HG02970 (cell line): ENCODE measurements at regions not wholly inside any gene's neighbourhood (a gene's known extent, or its start where the extent isn't known, plus 50 kb on each side); places are given as distances from the start of the nearest gene placed in this dataset.

Source experiments
- ATAC-seq: cut with Tn5 transposase; IDR thresholded peaks from one replicate; pipeline ENCODE4 v1.9.1; 2021; ENCODE audit warnings: mild to moderate bottlenecking, moderate library complexity, moderate number of reproducible peaks; ENCODE audit not compliant: unreplicated experiment, low FRiP score

DNA sequence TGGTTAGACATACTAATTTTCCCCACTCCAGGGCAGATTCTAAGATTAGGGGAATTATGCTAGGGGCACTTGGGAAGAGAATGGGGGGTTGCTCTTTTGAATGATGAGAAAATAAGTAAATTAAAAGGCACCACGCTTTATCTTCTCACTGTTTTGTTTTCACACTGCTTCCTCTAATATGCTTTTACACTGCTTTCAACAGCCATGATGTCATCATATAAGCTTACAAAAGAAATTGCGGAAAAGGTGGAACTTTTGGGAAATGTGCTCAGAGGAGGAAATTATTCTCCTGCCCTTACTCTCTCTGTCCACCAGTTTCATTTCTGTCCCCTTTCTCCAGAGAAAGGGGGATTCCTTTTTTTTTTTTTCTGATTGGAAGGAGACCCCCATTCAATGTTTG lies 308.2 kb downstream of the TOX3 start:
- ATAC-seq = no peak

GRCh38 chr16:52237823-52238222 lies 309.1 kb downstream of the TOX3 start:
- no peak for ATAC-seq

GRCh38 chr16:52235186-52235585 lies 311.8 kb downstream of the TOX3 start:
- ATAC-seq = no peak

DNA sequence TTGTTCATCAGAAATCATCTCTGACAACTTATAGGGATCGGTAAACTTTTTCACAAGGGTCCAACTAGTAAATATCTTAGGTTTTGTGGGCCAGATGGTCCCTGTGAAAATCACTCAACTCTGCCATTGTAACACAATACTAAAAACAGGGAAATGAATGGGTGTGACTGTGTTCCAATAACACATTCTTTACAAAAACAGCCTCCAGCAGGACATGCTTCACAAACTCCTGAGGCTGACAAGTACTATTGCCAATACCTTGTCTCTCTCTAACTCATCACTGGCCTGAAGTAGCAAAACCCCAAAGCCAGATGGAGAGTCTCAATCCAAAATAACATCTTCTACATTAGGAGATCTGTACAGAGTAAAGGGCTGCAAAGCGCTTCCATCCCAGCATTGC lies 312.3 kb downstream of the TOX3 start:
- ATAC-seq = no peak

DNA sequence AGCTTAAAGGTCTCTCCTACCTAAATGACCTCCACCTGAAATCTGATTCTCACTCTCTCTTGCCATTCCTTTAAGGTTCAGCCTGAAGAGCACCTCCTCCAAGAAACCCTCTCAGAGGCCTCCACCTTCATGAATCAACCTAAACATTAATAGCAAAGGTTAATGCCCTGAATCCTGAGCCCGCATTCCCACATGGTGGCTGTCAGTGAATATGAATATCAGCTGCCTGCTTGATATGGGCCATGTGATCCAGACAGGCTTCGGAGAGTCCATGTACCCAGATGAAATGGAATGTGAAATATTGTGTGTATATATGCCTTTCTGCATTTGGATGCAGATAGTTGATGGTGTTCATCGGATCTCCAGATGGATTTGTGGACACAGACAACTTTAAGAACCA lies 317.5 kb downstream of the TOX3 start:
- no peak for ATAC-seq

GRCh38 chr16:52227851-52228250 lies 319.1 kb downstream of the TOX3 start:
- ATAC-seq = no peak

DNA sequence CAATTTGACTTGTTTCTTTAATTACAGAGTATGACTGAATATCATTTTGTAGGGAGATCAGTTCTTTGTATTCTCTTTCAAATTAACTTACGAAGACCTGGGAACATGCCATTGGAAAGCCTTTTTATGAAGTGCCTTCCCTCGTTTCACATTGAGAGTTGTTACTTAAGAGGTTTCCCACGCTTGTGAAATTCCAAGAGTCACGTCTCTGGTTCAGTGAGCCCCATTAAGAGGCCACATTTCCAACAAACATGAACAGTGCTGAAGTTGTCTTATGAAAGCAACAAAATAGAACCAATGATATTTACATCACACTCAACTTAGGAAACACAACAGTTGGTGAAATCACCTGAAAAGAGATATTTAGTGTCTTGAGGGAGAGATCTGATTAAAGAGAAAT lies 334.1 kb downstream of the TOX3 start:
- ATAC-seq = no peak

GRCh38 chr16:52209227-52209626 lies 337.7 kb downstream of the TOX3 start:
- no peak for ATAC-seq

DNA sequence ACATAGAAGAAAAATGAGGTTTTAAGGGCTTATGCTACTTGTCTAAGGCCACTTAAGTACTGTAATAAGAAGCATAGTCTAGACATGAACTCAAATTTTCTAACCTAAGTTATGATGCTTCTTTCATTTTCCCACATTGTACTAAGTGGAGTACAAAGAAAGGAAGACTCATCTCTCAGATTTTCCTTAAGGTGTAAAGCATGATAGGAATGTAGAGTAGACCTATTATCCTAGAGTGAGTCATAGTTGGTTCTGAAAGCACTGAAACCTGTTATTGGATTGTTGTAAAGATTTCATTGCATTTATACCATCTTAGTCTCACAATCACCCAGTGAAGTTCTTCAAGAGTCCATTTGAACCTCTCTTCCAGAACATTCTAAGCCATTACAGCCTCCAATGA lies 343.8 kb downstream of the TOX3 start:
- no peak for ATAC-seq

- ATAC-seq = no peak
Observed at GRCh38 chr16:52193441-52193840, 353.5 kb downstream of the TOX3 start.

- ATAC-seq = no peak
Observed at GRCh38 chr16:52191531-52192134, 355.3 kb downstream of the TOX3 start.

DNA sequence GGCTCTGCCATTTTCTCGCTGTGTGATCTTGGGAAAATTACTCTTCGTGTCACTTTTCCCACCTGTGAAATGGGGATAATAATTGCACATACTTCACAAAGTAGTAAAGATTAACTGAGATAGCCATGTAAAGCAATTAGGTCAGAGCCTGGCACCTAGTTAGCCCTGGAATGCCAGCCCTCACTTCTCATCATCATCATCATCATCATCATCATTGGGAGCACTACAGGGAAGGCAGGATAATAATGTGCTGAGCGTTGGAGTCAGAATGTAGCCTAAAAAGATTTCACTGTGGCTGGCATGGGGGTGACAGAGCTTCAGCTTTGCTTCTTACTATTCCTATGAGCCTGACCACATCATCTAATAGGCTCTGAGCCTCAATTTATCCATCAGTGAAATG lies 362.6 kb downstream of the TOX3 start:
- no peak for ATAC-seq

GRCh38 chr16:52182840-52183239 lies 364.1 kb downstream of the TOX3 start:
- no peak for ATAC-seq

DNA sequence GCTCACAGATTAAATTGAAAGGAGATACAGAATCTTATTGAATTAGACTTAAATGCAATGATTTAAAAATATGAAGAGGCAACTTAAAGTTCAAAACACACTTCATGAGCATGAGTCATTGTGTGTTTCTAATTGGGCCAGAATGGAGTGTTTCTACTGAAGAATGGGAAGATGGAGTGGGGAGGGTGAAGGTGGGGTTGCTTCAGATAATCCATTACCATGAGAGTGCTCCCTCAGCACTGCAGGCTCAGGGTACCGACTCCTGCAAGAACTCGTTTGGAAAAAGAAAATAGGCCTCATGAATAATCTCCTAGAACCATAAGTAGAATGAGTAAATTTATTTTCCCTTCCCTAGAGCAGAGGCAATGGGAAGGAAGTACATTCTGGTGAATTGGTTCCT lies 372.8 kb downstream of the TOX3 start:
- no peak for ATAC-seq

DNA sequence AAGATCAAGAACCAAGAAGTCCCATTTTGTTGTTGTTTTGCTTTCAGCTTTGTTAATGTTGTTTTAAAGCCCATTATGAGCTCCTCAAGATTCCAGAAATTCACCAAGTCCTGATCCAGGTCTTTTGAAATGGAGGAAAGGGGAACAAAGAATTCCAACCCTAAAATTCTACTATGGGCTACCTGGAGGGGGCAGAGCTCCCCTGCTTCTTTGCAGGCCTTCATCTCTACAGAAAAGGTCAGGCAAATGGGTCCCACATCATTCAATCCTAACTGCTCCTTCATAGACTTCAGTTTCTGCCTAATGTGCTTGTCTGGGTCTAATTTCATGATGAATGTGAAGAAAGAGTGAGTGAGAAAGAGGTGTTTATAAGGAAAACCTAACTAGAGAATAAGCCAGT lies 375.5 kb downstream of the TOX3 start:
- no peak for ATAC-seq

GRCh38 chr16:52167328-52167727 lies 379.6 kb downstream of the TOX3 start:
- no peak for ATAC-seq

GRCh38 chr16:52165961-52166360 lies 381.0 kb downstream of the TOX3 start:
- ATAC-seq = no peak

DNA sequence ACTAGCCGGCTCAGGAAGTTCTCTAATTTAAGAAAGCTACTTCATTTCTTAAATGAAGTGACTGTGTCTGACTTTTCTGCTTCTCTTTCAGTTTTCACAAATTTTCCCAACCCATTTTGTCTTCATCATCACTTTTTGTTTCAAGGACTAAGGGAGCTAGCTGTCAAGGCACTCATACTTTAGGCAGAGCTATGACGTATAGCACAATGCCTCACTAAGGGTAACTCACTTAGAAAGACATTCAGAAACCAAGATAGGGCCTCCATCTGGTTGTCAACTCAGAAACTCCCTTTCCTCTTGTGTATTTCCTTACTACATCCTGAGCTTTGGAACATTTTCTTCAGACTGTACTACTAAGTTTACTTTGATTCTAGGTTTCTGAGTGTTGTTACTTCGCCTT lies 397.9 kb downstream of the TOX3 start:
- ATAC-seq = no peak

DNA sequence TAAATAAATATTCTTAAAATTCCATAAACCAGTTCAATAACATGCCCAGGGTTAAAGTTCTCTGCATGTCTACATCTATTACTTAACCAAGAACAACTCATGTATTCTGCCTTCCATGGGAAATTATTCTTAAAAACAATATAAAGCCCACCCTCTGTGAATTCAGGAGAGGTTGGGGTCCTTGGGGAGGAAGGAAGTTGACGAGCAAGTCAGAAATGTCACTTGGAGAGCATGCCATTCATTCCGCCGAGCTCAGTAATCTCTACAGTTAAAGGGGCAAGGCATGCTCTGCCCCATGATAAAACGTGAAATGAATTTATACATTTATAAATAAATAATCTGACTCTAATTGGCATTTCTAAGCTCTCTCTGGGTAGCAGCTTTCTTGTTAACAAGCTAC lies 405.1 kb downstream of the TOX3 start:
- no peak for ATAC-seq

- no peak for ATAC-seq
Observed at GRCh38 chr16:52128361-52128760, 418.6 kb downstream of the TOX3 start.

GRCh38 chr16:52123842-52124241 lies 423.1 kb downstream of the TOX3 start:
- no peak for ATAC-seq

DNA sequence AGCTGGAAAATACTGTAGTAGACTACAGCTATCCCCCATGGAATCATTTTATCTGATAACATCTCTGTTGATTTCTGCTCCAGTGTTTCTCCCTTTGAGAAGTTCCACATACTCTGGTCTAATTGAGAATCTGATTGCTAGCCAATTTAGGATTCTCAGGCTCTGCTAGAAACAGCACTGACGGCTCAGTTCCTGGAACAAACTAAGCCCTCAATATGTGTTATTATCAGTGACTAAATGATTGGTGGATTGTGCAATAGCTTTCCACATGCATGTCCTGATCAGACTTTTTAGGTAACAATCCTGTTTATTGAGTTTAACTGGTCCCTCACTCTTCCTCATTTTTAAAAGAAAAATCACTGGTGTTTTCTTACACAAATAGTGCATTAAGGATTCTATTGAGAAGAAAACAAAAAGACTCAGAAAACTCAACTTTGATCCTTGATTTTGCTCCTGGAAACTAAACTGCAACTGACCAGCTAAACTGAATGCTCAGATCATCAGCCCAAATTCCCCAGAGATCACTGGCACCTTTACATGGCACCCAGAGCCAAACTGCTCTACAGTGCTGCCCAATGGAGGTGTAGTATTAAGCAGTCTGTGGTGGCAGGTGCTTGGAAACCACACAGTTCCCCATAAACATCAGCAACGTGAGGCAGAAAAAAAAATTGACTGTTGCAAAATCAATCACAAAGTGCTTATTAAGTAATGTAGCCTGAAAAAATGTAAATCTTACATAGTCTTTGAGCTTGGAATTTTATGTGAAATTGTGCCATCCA lies 423.7 kb downstream of the TOX3 start:
- ATAC-seq = no peak
